ENCODE measurements at regions not wholly inside any gene's neighbourhood (a gene's known extent, or its start where the extent isn't known, plus 50 kb on each side); places are given as distances from the start of the nearest gene placed in this dataset.

GRCh38 chr6:47938405-47938804, 156.6 kb downstream of the OPN5 start:
- no peak overlapping the region for H3K4me3 ChIP-seq (replicated peaks; ENCODE audit: low read depth, low read length)
- DNase-seq (ENCODE audit: extremely low read depth, low read depth): no peak
- no peak for TF ChIP-seq CTCF (IDR thresholded peaks at IDR 0.05; ENCODE audit: low read depth, low read length, missing control alignments)

GRCh38 chr6:47936820-47937219, 155.0 kb downstream of the OPN5 start:
- H3K4me3 ChIP-seq (replicated peaks; ENCODE audit: low read depth, low read length): no peak overlapping the region
- TF ChIP-seq CTCF (IDR thresholded peaks at IDR 0.05; ENCODE audit: low read depth, low read length, missing control alignments): no peak
- DNase-seq (ENCODE audit: extremely low read depth, low read depth): no peak

GRCh38 chr6:47934023-47934422, 152.2 kb downstream of the OPN5 start:
- DNase-seq (ENCODE audit: extremely low read depth, low read depth): no peak
- no peak for TF ChIP-seq CTCF (IDR thresholded peaks at IDR 0.05; ENCODE audit: low read depth, low read length, missing control alignments)
- no peak overlapping the region for H3K4me3 ChIP-seq (replicated peaks; ENCODE audit: low read depth, low read length)

GRCh38 chr6:47932575-47932974, 150.7 kb downstream of the OPN5 start:
- no peak overlapping the region for H3K4me3 ChIP-seq (replicated peaks; ENCODE audit: low read depth, low read length)
- TF ChIP-seq CTCF (IDR thresholded peaks at IDR 0.05; ENCODE audit: low read depth, low read length, missing control alignments): no peak
- no peak for DNase-seq (ENCODE audit: extremely low read depth, low read depth)

GRCh38 chr6:47924001-47924400, 142.2 kb downstream of the OPN5 start:
- no peak for DNase-seq (ENCODE audit: extremely low read depth, low read depth)
- H3K4me3 ChIP-seq (replicated peaks; ENCODE audit: low read depth, low read length): no peak overlapping the region
- no peak for TF ChIP-seq CTCF (IDR thresholded peaks at IDR 0.05; ENCODE audit: low read depth, low read length, missing control alignments)

GRCh38 chr6:47922391-47922790, 140.6 kb downstream of the OPN5 start:
- DNase-seq (ENCODE audit: extremely low read depth, low read depth): peak; percentile 1
- H3K4me3 ChIP-seq (replicated peaks; ENCODE audit: low read depth, low read length): no peak overlapping the region
- TF ChIP-seq CTCF (IDR thresholded peaks at IDR 0.05; ENCODE audit: low read depth, low read length, missing control alignments): no peak

GRCh38 chr6:47919875-47920274, 138.0 kb downstream of the OPN5 start:
- no peak for DNase-seq (ENCODE audit: extremely low read depth, low read depth)
- H3K4me3 ChIP-seq (replicated peaks; ENCODE audit: low read depth, low read length): no peak overlapping the region
- no peak for TF ChIP-seq CTCF (IDR thresholded peaks at IDR 0.05; ENCODE audit: low read depth, low read length, missing control alignments)
